ENCODE measurements at regions not wholly inside any gene's neighbourhood (a gene's known extent, or its start where the extent isn't known, plus 50 kb on each side); places are given as distances from the start of the nearest gene placed in this dataset.

DNA sequence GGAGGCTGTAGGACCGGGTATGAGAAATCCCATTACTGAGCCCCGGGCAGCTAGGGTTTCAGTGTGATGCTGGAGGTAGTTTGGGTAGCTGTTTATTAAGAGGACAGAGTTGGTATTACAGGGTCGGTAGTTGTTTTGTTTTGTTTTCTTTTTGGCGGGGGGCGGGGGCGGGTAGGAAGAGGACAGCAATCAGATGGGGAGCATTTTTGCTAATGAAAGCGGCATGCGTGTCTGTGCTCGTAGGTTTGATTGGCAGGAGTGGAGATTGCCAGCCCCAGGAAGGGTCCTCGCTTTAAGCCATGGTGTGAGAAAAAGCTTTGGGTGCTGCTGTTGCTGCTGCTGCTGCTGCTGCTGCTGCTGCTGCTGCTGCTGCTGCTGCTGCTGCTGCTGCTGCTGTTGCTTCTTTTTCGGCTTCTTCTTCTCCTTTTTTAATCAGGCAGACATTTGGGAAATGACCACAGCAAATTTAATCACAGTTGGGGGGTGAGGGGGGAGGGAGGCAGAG, 498.5 kb upstream of the ZFHX3 start:
- TF ChIP-seq POLR2A (IDR thresholded peaks at IDR 0.05; ENCODE audit: low read length), result no peak
- no peak for TF ChIP-seq GATA1 (IDR thresholded peaks at IDR 0.05; ENCODE audit: low read depth, low read length)
